Liver (tissue), 3 donors: ENCODE measurements at regions not wholly inside any gene's neighbourhood (a gene's known extent, or its start where the extent isn't known, plus 50 kb on each side); places are given as distances from the start of the nearest gene placed in this dataset.

Experiments used
- ATF3 ChIP-seq: IDR thresholded peaks from 2 replicates; pipeline ENCODE4 v1.6.1; 2016; ENCODE audit warnings: antibody characterized with exemption
- EGR1 ChIP-seq, 2 donors: IDR thresholded peaks; 2 replicates each; pipeline ENCODE4 v1.6.1; 2016 to 2018; ENCODE audit warnings: antibody characterized with exemption in 2 of 2, low read depth in 2 of 2
- FOXA1 ChIP-seq: IDR thresholded peaks from 2 replicates; pipeline ENCODE4 v1.6.1; 2016; ENCODE audit warnings: antibody characterized with exemption
- GABPA ChIP-seq, 2 donors: IDR thresholded peaks in 1 of 2; conservative IDR thresholded peaks in 1 of 2; 2 replicates each; pipeline ENCODE4 v1.6.1; 2016; ENCODE audit warnings: antibody characterized with exemption in 2 of 2, mild to moderate bottlenecking in 1 of 2, moderate library complexity in 1 of 2
- MAX ChIP-seq: IDR thresholded peaks from 2 replicates; pipeline ENCODE4 v1.6.1; 2016; ENCODE audit warnings: antibody characterized with exemption
- NR2F2 ChIP-seq: IDR thresholded peaks from 2 replicates; pipeline ENCODE4 v1.6.1; 2016; ENCODE audit warnings: antibody characterized with exemption
- RAD21 ChIP-seq, 2 donors: IDR thresholded peaks; 2 replicates each; pipeline ENCODE4 v1.6.1; 2016; ENCODE audit warnings: antibody characterized with exemption in 2 of 2, mild to moderate bottlenecking in 2 of 2
- SP1 ChIP-seq: IDR thresholded peaks from 2 replicates; pipeline ENCODE4 v1.6.1; 2018; ENCODE audit warnings: antibody characterized with exemption, mild to moderate bottlenecking
- TAF1 ChIP-seq: conservative IDR thresholded peaks from 2 replicates; pipeline ENCODE4 v1.6.1; 2016; ENCODE audit warnings: antibody characterized with exemption, mild to moderate bottlenecking
- YY1 ChIP-seq: IDR thresholded peaks from 2 replicates; pipeline ENCODE4 v1.6.1; 2016; ENCODE audit warnings: antibody characterized with exemption, mild to moderate bottlenecking
- ZBTB33 ChIP-seq: IDR thresholded peaks from 2 replicates; pipeline ENCODE4 v1.6.1; 2016; ENCODE audit warnings: antibody characterized with exemption
- TF ChIP-seq, protein P1 (sequence below): fragments of 150-350 bp; IDR thresholded peaks from 2 replicates; pipeline ENCODE4 v1.5.1; 2017; ENCODE audit warnings: improper control_type of control experiment, low read depth, low read length; ENCODE audit not compliant: missing input control
- TF ChIP-seq, protein P2 (sequence below): IDR thresholded peaks from 2 replicates; pipeline ENCODE4 v1.6.1; 2016; ENCODE audit warnings: antibody characterized with exemption, mild to moderate bottlenecking
- donor health status: healthy.
- donor health status: healthy.

GRCh38 chr9:19620326-19620725 is 168.5 kb downstream of the SLC24A2 start:
- TF ChIP-seq RAD21 (IDR thresholded peaks at IDR 0.05) (no peak), NR2F2 (no peak), YY1 (no peak), TAF1 (no peak), MAX (no peak), ATF3 (no peak), SP1 (no peak), GABPA (IDR thresholded peaks at IDR 0.05 in 1 of 2, conservative IDR thresholded peaks at IDR 0.05 in 1 of 2) (no peak), ZBTB33 (no peak), FOXA1 (no peak), EGR1 (IDR thresholded peaks at IDR 0.05; ENCODE audit: low read depth in 2 of 2) (no peak)
- TF ChIP-seq, protein P1, sequence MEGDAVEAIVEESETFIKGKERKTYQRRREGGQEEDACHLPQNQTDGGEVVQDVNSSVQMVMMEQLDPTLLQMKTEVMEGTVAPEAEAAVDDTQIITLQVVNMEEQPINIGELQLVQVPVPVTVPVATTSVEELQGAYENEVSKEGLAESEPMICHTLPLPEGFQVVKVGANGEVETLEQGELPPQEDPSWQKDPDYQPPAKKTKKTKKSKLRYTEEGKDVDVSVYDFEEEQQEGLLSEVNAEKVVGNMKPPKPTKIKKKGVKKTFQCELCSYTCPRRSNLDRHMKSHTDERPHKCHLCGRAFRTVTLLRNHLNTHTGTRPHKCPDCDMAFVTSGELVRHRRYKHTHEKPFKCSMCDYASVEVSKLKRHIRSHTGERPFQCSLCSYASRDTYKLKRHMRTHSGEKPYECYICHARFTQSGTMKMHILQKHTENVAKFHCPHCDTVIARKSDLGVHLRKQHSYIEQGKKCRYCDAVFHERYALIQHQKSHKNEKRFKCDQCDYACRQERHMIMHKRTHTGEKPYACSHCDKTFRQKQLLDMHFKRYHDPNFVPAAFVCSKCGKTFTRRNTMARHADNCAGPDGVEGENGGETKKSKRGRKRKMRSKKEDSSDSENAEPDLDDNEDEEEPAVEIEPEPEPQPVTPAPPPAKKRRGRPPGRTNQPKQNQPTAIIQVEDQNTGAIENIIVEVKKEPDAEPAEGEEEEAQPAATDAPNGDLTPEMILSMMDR = no peak
- TF ChIP-seq, protein P2, sequence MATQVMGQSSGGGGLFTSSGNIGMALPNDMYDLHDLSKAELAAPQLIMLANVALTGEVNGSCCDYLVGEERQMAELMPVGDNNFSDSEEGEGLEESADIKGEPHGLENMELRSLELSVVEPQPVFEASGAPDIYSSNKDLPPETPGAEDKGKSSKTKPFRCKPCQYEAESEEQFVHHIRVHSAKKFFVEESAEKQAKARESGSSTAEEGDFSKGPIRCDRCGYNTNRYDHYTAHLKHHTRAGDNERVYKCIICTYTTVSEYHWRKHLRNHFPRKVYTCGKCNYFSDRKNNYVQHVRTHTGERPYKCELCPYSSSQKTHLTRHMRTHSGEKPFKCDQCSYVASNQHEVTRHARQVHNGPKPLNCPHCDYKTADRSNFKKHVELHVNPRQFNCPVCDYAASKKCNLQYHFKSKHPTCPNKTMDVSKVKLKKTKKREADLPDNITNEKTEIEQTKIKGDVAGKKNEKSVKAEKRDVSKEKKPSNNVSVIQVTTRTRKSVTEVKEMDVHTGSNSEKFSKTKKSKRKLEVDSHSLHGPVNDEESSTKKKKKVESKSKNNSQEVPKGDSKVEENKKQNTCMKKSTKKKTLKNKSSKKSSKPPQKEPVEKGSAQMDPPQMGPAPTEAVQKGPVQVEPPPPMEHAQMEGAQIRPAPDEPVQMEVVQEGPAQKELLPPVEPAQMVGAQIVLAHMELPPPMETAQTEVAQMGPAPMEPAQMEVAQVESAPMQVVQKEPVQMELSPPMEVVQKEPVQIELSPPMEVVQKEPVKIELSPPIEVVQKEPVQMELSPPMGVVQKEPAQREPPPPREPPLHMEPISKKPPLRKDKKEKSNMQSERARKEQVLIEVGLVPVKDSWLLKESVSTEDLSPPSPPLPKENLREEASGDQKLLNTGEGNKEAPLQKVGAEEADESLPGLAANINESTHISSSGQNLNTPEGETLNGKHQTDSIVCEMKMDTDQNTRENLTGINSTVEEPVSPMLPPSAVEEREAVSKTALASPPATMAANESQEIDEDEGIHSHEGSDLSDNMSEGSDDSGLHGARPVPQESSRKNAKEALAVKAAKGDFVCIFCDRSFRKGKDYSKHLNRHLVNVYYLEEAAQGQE = no peak
